ENCODE measurements at regions not wholly inside any gene's neighbourhood (a gene's known extent, or its start where the extent isn't known, plus 50 kb on each side); places are given as distances from the start of the nearest gene placed in this dataset.

DNA sequence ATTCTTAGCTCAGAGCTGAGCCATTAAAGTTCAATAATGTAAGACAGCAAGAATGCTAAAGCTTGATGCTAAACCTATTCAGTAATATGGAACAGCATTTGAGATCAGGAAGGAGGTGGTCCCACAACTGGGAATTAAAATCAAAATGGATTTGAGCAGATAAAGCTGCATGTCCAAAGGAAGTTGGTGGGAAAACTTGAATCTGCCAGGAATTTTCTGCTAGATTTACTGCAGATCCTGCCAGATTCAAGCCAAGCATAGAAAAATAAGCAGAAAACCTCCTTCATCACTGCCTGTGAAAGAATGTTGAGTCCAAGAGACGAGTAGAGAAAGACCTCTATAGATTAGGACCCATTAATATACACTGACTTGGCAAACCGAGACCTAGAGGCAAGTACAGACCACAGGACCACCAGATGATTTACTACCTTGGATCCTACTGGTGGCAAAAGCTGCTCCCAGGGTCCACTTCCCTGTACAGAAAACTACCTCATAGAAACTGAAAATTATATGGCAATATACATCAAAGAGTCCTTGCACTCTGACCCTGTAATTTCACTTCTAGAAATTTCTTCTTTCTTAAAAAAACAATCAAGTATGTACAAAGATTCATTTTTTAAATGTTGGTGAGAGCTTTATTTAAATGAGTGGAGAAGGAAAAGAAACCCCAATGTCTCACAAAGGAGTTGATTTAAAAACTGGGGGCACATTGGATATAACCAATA, 263.2 kb downstream of the DAD1 start:
- H2BK20ac ChIP-seq (ENCODE audit: low read depth, low read length) = no peak overlapping the region
- BruUV-seq (replicated peaks) = no TSS peak

More for the DNA sequence above, 263.2 kb downstream of the DAD1 start:
- WGBS, 2 experiments (ENCODE audit: extremely low coverage in 2 of 2, insufficient read length in 1 of 2) = no CpG with 5 or more reads among the region's 2 CpGs
- H2BK15ac ChIP-seq (ENCODE audit: low read depth, low read length) = no peak overlapping the region
- no peak overlapping the region for H2AK5ac ChIP-seq (ENCODE audit: low read depth, low read length)
- no peak for TF ChIP-seq MAZ (IDR thresholded peaks at IDR 0.05; ENCODE audit: borderline replicate concordance, low read depth, low read length)
- TF ChIP-seq RAD21 (IDR thresholded peaks at IDR 0.05; ENCODE audit: low read length) = no peak
- no peak for TF ChIP-seq SMC3 (IDR thresholded peaks at IDR 0.05; ENCODE audit: low read depth, low read length)
- TF ChIP-seq CHD1 (IDR thresholded peaks at IDR 0.05; ENCODE audit: low read depth, low read length) = no peak
- TF ChIP-seq, protein P1, sequence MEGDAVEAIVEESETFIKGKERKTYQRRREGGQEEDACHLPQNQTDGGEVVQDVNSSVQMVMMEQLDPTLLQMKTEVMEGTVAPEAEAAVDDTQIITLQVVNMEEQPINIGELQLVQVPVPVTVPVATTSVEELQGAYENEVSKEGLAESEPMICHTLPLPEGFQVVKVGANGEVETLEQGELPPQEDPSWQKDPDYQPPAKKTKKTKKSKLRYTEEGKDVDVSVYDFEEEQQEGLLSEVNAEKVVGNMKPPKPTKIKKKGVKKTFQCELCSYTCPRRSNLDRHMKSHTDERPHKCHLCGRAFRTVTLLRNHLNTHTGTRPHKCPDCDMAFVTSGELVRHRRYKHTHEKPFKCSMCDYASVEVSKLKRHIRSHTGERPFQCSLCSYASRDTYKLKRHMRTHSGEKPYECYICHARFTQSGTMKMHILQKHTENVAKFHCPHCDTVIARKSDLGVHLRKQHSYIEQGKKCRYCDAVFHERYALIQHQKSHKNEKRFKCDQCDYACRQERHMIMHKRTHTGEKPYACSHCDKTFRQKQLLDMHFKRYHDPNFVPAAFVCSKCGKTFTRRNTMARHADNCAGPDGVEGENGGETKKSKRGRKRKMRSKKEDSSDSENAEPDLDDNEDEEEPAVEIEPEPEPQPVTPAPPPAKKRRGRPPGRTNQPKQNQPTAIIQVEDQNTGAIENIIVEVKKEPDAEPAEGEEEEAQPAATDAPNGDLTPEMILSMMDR (conservative IDR thresholded peaks at IDR 0.05; ENCODE audit: low read depth, low read length) = no peak
- TF ChIP-seq, protein P2, sequence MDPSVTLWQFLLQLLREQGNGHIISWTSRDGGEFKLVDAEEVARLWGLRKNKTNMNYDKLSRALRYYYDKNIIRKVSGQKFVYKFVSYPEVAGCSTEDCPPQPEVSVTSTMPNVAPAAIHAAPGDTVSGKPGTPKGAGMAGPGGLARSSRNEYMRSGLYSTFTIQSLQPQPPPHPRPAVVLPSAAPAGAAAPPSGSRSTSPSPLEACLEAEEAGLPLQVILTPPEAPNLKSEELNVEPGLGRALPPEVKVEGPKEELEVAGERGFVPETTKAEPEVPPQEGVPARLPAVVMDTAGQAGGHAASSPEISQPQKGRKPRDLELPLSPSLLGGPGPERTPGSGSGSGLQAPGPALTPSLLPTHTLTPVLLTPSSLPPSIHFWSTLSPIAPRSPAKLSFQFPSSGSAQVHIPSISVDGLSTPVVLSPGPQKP (IDR thresholded peaks at IDR 0.05; ENCODE audit: borderline replicate concordance, low read depth, low read length) = no peak
- TF ChIP-seq BHLHE40 (IDR thresholded peaks at IDR 0.05; ENCODE audit: low read depth, low read length) = no peak
- no peak for TF ChIP-seq RFX5 (IDR thresholded peaks at IDR 0.05; ENCODE audit: low read depth, low read length)
- H4K8ac ChIP-seq (ENCODE audit: low read depth in 2 of 2, low read length in 2 of 2) = no peak overlapping the region
- no peaks in the 10 kb centered on the region for H3K4me1 ChIP-seq (ENCODE audit: control insufficient read depth, insufficient read depth, low read length)
- no peak overlapping the region for H3K4me2 ChIP-seq (ENCODE audit: low read depth, low read length)
- H3K4me3 ChIP-seq (ENCODE audit: insufficient read depth, low read depth, low read length) = no peak overlapping the region
- no peaks in the 10 kb centered on the region for H3K36me3 ChIP-seq (ENCODE audit: control insufficient read depth, insufficient read depth, low read length)
- in situ Hi-C loops (cut with MboI; ENCODE audit: low sequenced_read_pairs) (no loop called here), dilution Hi-C loops (cut with HindIII; ENCODE audit: low sequenced_read_pairs, unreplicated experiment) (no loop called here), intact Hi-C loops (cut with micrococcal nuclease) (no loop called here)
- ChIA-PET CTCF (interaction anchor here (0.6 to 0.7 kb wide), 2 partner anchors 29 to 125 kb away, joined by 3 to 5 read pairs; no protein-coding TSS in a partner anchor), POLR2A (ENCODE audit: unreplicated experiment) (no interaction called here)
- H3K23ac ChIP-seq (ENCODE audit: low read depth, low read length) = no peak overlapping the region
- H3K27me3 ChIP-seq (ENCODE audit: control insufficient read depth, insufficient read depth, low read length) = peaks cover 18% of the 10 kb centered on the region
- DNase-seq = no peak
- H4K5ac ChIP-seq (ENCODE audit: low read depth, low read length) = no peak overlapping the region
- H3K9me3 ChIP-seq (ENCODE audit: control insufficient read depth, insufficient read depth, low read length) = peaks cover 9% of the 10 kb centered on the region
- no peak overlapping the region for H3K18ac ChIP-seq (ENCODE audit: low read depth, low read length)
- no peak overlapping the region for H2BK120ac ChIP-seq (ENCODE audit: low read depth, low read length)
- no peak overlapping the region for H2AK9ac ChIP-seq (replicated peaks; ENCODE audit: low read depth, low read length, poor library complexity)
- no peak for ATAC-seq (ENCODE audit: low read depth)
- H3K79me1 ChIP-seq (ENCODE audit: low read depth in 1 of 2, low read length in 2 of 2) = no peaks in the 10 kb centered on the region
- no peak overlapping the region for H3K56ac ChIP-seq (ENCODE audit: extremely low read depth, insufficient read depth, low read length)
- no peaks in the 10 kb centered on the region for H3K9me1 ChIP-seq (ENCODE audit: insufficient read depth, low read length)
- H2AFZ ChIP-seq (replicated peaks; ENCODE audit: low read length, poor library complexity) = no peak overlapping the region
- no peak overlapping the region for H3K14ac ChIP-seq (replicated peaks; ENCODE audit: low read depth, low read length)
- no peaks in the 10 kb centered on the region for H4K20me1 ChIP-seq (ENCODE audit: insufficient read depth, low read length)
- H2BK5ac ChIP-seq (ENCODE audit: low read depth, low read length, poor library complexity, severe bottlenecking) = no peak overlapping the region
- no peak overlapping the region for H4K91ac ChIP-seq (ENCODE audit: insufficient read depth, low read depth, low read length)
- H3K4ac ChIP-seq (ENCODE audit: low read depth, low read length) = no peak overlapping the region
- no peak overlapping the region for H3K27ac ChIP-seq (ENCODE audit: insufficient read depth, low read length)
- H3K9ac ChIP-seq (ENCODE audit: low read depth, low read length) = no peak overlapping the region

Measured in IMR-90 (cell line).